Mucosa of descending colon (tissue), 3 donors: ENCODE measurements at regions not wholly inside any gene's neighbourhood (a gene's known extent, or its start where the extent isn't known, plus 50 kb on each side); places are given as distances from the start of the nearest gene placed in this dataset.

Experiments
- ATAC-seq: fragments of 200-7000 bp; cut with Tn5 transposase; one replicate; pipeline ENCODE4 v1.9.1; 2020; ENCODE audit warnings: mild to moderate bottlenecking, moderate library complexity
- DNase-seq, 3 donors: peaks; one replicate each; pipeline ENCODE4 v3.0.0-alpha.2; 2020
- H3K36me3 ChIP-seq: fragments of 200-600 bp; one replicate; pipeline ENCODE4 v1.8.0; 2021; ENCODE audit warnings: low read depth, mild to moderate bottlenecking
- H3K4me1 ChIP-seq: fragments of 200-600 bp; one replicate; pipeline ENCODE4 v1.8.0; 2021; ENCODE audit warnings: low read depth, mild to moderate bottlenecking
- H3K4me3 ChIP-seq: fragments of 200-600 bp; one replicate; pipeline ENCODE4 v1.8.0; 2021; ENCODE audit warnings: mild to moderate bottlenecking
- H3K9me3 ChIP-seq: fragments of 200-600 bp; one replicate; pipeline ENCODE4 v1.8.0; 2021; ENCODE audit warnings: mild to moderate bottlenecking
- intact Hi-C, 2 donors: fragments of 100-400 bp; cut with DNase I in 1 of 2; cut with micrococcal nuclease in 1 of 2; formaldehyde crosslinking; loops; one replicate each; pipeline versions ENCODE4 v1.11.0 to v1.11.1; 2022; cut with DNase I, micrococcal nuclease
- TF ChIP-seq, protein P1 (sequence below): fragments of 200-600 bp; IDR thresholded peaks from one replicate; pipeline ENCODE4 v1.8.0; 2022; ENCODE audit warnings: antibody characterized with exemption, mild to moderate bottlenecking
- donor health status: DM: no; HTN: no; CAD: no; lungs with moderate emphysema.
- donor health status: DM: no; HTN: no; CAD: no.
- donor health status: DM: no; HTN: yes; CAD: no.

DNA sequence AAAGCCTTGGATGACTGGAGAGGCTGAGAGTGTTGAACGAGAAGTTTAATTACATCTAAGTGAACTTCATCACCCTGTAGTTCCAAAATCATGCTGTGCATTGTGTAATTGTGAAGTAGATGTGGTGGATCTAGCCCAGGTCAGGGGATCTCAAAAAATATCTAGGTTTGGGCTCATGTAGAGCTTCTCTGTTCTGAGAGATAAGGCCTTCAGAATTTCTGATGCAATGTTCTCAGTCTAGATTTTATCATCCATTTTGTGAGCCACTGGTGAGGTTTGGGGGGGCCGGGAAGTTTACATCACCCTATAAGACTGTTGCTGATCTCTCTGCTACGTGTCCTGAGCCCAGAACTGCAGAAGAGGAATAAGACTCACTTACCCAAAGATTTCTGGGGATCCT is 719.4 kb downstream of the SOCS6 start:
- Histone ChIP-seq H3K9me3 (no peaks in the 10 kb centered on the region), H3K4me1 (no peaks in the 10 kb centered on the region), H3K4me3 (no peak overlapping the region), H3K36me3 (no peaks in the 10 kb centered on the region)
- TF ChIP-seq, protein P1, sequence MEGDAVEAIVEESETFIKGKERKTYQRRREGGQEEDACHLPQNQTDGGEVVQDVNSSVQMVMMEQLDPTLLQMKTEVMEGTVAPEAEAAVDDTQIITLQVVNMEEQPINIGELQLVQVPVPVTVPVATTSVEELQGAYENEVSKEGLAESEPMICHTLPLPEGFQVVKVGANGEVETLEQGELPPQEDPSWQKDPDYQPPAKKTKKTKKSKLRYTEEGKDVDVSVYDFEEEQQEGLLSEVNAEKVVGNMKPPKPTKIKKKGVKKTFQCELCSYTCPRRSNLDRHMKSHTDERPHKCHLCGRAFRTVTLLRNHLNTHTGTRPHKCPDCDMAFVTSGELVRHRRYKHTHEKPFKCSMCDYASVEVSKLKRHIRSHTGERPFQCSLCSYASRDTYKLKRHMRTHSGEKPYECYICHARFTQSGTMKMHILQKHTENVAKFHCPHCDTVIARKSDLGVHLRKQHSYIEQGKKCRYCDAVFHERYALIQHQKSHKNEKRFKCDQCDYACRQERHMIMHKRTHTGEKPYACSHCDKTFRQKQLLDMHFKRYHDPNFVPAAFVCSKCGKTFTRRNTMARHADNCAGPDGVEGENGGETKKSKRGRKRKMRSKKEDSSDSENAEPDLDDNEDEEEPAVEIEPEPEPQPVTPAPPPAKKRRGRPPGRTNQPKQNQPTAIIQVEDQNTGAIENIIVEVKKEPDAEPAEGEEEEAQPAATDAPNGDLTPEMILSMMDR, result no peak
- DNase-seq, result no peak
- intact Hi-C loops, result no loop called here
- no peak for ATAC-seq

DNA sequence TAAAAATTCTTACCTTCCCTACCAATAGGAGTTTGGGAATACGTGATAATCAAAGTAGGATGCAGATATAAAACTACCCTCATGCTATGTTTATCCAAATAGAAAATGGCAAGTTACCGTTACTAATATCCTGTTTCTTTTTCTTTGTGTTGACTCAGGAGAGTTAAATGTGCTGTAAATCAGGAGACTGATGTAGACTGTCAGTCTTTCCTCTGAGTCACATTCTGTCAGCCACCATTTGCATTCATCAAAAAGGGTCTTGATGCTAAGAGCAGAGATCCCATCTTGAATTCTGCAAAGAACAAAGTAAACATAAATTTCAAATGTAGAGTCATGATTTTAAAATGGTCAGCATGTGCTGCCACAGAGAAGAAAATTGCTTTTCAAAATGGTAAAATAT is 712.8 kb downstream of the SOCS6 start:
- intact Hi-C loops, result no loop called here
- Histone ChIP-seq H3K36me3 (no peaks in the 10 kb centered on the region), H3K4me1 (no peaks in the 10 kb centered on the region), H3K4me3 (no peak overlapping the region), H3K9me3 (no peaks in the 10 kb centered on the region)
- TF ChIP-seq, protein P1, result no peak
- DNase-seq (no peak), ATAC-seq (no peak)

DNA sequence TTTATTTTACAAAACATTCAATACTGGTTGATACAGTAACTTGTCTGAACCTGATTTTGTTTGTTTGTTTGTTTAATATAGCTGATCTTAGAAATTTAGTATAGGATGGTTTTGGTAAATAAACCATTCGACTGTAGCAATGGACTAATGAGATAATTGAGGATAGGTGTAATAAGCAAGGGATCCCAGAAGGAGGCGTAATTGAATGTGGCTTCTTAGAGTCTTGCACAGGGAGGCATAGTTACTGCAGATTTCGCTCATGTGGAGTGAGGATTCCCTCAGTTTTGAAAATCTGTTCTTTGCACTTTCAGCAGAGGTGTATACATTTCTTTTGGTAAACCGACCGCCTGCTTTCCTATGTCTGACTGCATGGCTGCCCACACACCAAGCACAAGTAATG is 709.6 kb downstream of the SOCS6 start:
- Histone ChIP-seq H3K4me3 (no peak overlapping the region), H3K4me1 (no peaks in the 10 kb centered on the region), H3K9me3 (no peaks in the 10 kb centered on the region), H3K36me3 (no peaks in the 10 kb centered on the region)
- intact Hi-C loops, result no loop called here
- ATAC-seq (no peak), DNase-seq (no peak)
- TF ChIP-seq, protein P1, result no peak

DNA sequence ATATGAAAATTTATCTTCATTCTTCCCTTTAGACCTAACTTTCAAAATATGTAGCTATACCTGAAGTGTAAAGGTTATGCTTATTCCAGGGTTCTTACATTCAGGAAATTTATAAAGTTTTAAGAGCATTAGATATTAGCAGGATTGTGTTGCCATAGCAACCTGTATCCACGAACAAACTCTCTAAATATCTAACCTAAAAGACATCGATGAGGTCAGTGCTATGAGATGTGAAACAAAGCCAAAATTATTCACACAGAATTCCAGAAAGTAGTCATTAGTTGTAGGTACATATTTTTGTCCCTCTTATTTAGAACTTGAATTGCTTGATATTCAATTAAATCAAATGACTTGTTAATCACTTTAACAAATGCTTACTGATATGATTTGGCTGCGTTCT is 705.3 kb downstream of the SOCS6 start:
- no peaks in the 10 kb centered on the region for H3K36me3 ChIP-seq
- TF ChIP-seq, protein P1, result no peak
- H3K4me1 ChIP-seq, result no peaks in the 10 kb centered on the region
- no peak for ATAC-seq
- intact Hi-C loops, result no loop called here
- no peaks in the 10 kb centered on the region for H3K9me3 ChIP-seq
- no peak for DNase-seq
- no peak overlapping the region for H3K4me3 ChIP-seq

DNA sequence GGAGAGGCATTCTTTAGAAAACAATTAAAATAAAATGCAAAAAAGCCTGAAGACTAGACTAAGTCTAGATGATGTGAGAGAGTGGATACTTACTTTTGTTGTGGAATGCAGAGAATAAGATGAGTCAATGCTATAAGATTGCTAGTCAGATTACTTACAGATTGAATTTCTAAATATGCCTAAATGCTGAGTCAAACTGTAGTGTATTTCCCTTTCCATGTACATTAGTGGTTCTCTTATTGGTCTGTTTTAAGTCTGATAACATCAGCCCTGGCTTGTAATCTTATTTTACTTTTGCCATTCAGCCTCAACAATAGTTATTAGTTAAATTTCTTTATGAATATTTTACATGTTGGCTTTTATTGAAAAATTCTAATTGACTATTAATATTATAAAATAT is 702.7 kb downstream of the SOCS6 start:
- Histone ChIP-seq H3K9me3 (no peaks in the 10 kb centered on the region), H3K4me3 (no peak overlapping the region), H3K36me3 (no peaks in the 10 kb centered on the region), H3K4me1 (no peaks in the 10 kb centered on the region)
- no peak for ATAC-seq
- intact Hi-C loops, result no loop called here
- TF ChIP-seq, protein P1, result no peak
- no peak for DNase-seq

DNA sequence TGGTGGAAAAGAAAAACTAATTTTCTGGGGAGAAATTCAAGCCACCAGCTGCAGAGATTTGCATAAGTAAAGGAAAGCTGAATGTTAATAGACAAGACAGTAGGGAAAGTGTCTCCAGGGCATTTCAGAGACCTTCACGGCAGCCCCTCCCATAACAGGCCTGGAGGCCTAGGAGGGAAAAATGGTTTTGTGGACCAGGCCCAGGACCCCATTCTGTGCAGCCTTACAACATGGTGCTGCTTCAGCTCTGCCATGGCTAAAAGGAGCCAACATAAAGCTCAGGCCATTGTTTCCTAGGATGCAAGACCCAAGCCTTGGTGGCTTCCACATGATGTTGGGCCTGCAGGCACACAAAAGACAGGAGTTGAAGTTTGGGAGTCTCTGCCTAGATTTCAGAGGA is 697.1 kb downstream of the SOCS6 start:
- Histone ChIP-seq H3K4me3 (no peak overlapping the region), H3K4me1 (no peaks in the 10 kb centered on the region), H3K36me3 (no peaks in the 10 kb centered on the region), H3K9me3 (peaks cover 9% of the 10 kb centered on the region)
- ATAC-seq, result no peak
- TF ChIP-seq, protein P1, result no peak
- intact Hi-C loops, result no loop called here
- no peak for DNase-seq
